ENCODE measurements at regions not wholly inside any gene's neighbourhood (a gene's known extent, or its start where the extent isn't known, plus 50 kb on each side); places are given as distances from the start of the nearest gene placed in this dataset.

- ChIA-PET POLR2A (no interaction called here), CTCF (no interaction called here)
- peaks cover 0 to 25% (median 19%) of the 10 kb centered on the region in 3 donors for H3K9me3 ChIP-seq (ENCODE audit: control extremely low read depth in 1 of 3, control insufficient read depth in 2 of 3, insufficient read depth in 1 of 3, low read length in 2 of 3)
- no peak overlapping the region for H3K4me3 ChIP-seq (ENCODE audit: control extremely low read depth in 1 of 5, extremely low read depth in 1 of 5, insufficient read depth in 1 of 5, low read depth in 2 of 5, low read length in 4 of 5)
- H3K9ac ChIP-seq (ENCODE audit: low read length), result no peak overlapping the region
- H3K4me1 ChIP-seq (ENCODE audit: control insufficient read depth in 2 of 2, insufficient read depth in 2 of 2, low read length in 2 of 2), result no peaks in the 10 kb centered on the region
- Mint-ChIP-seq H3K27ac (no peak overlapping the region), H3K27me3 (no peaks in the 10 kb centered on the region), H3K9me3 (ENCODE audit: insufficient read depth) (peaks cover 9% of the 10 kb centered on the region), H3K4me1 (no peaks in the 10 kb centered on the region), H3K4me3 (no peak overlapping the region)
- no peak for DNase-seq
- no peak overlapping the region for H2AFZ ChIP-seq (ENCODE audit: insufficient read depth, low read depth, low read length, poor library complexity, severe bottlenecking)
- ATAC-seq (ENCODE audit: low read depth), result no peak
- no CpG with 5 or more reads among the region's 1 CpG for WGBS (ENCODE audit: insufficient coverage)
- H3K79me2 ChIP-seq (ENCODE audit: control insufficient read depth, insufficient read depth, low read length), result no peaks in the 10 kb centered on the region
- no peak overlapping the region for H3K4me2 ChIP-seq (replicated peaks; ENCODE audit: low read depth, low read length, poor library complexity, severe bottlenecking)
- intact Hi-C loops (cut with micrococcal nuclease), result no loop called here
- no peaks in the 10 kb centered on the region for H3K27me3 ChIP-seq (replicated peaks in 1 of 4; ENCODE audit: control extremely low read depth in 1 of 4, control insufficient read depth in 3 of 4, insufficient read depth in 4 of 4, low read length in 3 of 4)
- H3K36me3 ChIP-seq (replicated peaks in 1 of 2; ENCODE audit: control extremely low read depth in 1 of 2, control insufficient read depth in 1 of 2, extremely low read depth in 1 of 2, insufficient read depth in 2 of 2, low read length in 1 of 2), result no peaks in the 10 kb centered on the region
- no peak for TF ChIP-seq EZH2 (IDR thresholded peaks at IDR 0.05; ENCODE audit: borderline replicate concordance, insufficient read depth, low read depth, low read length, poor library complexity, severe bottlenecking)
- TF ChIP-seq CTCF (IDR thresholded peaks at IDR 0.05), result no peak
- no peaks in the 10 kb centered on the region for H4K20me1 ChIP-seq (ENCODE audit: control insufficient read depth, insufficient read depth, low read length, poor library complexity, severe bottlenecking)
- H3K27ac ChIP-seq (ENCODE audit: low read length in 2 of 2), result no peak overlapping the region
Measured at GRCh38 chr2:62277688-62278087, 81.8 kb downstream of the B3GNT2 start.

Data from B cell (primary cell).